ENCODE measurements at regions not wholly inside any gene's neighbourhood (a gene's known extent, or its start where the extent isn't known, plus 50 kb on each side); places are given as distances from the start of the nearest gene placed in this dataset.
"Not testable (repeated sequence)": the region's sequence is repeated elsewhere in the genome, so short reads cannot be mapped to it uniquely, and the experiment has no call there.

DNA sequence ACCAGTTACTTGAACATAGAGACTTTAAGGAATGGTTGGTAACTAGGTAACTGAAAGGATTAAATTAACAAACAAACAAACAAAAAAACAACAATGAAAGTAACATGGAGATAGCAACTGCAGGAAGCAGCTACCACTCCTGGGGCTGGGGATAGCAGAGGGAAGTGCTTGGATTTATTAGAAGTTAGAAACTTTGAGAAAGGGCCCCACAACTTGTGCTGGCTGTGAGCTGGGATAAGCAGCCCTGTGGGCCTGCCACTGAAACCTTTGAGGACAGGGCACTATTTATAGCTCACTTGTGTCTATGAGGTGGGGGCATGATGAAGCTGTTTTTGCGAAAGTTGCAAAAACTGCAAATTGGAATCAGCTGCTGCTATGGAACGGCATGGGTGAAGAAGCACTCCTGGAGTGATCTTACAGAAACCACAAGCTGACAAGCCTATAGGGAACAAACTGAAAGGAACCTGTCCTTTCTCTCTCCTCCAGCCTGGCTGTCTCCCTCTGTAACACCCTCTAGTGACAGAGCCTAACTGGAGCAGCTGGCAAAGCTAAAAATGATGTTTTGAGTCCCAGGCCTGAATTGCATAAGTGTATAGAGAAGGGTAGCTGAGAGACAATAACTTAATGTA lies 91.4 kb upstream of the RANBP6 start:
- no peak overlapping the region for H3K4me3 ChIP-seq (ENCODE audit: low read depth, low read length, poor library complexity, severe bottlenecking)
- no peaks in the 10 kb centered on the region for H3K79me2 ChIP-seq (ENCODE audit: insufficient read depth, low read depth, low read length)
- no peaks in the 10 kb centered on the region for H3K4me1 ChIP-seq (ENCODE audit: insufficient read depth, low read length, poor library complexity, severe bottlenecking)
- H3K9me3 ChIP-seq (ENCODE audit: low read length): no peaks in the 10 kb centered on the region
- H3K27ac ChIP-seq (ENCODE audit: low read depth, low read length, poor library complexity, severe bottlenecking): no peak overlapping the region
- TF ChIP-seq CTCF (conservative IDR thresholded peaks at IDR 0.05; ENCODE audit: low read length): peak; percentile 39; the same call in 1 of the 2 replicates
- no peak for TF ChIP-seq EZH2phosphoT487 (IDR thresholded peaks at IDR 0.05; ENCODE audit: borderline replicate concordance, low read depth, low read length)
- no peaks in the 10 kb centered on the region for H3K36me3 ChIP-seq (ENCODE audit: insufficient read depth, low read length)
- no peaks in the 10 kb centered on the region for H4K20me1 ChIP-seq (ENCODE audit: insufficient read depth, low read length)
- no peak overlapping the region for H2AFZ ChIP-seq (ENCODE audit: low read length)
- intact Hi-C loops (cut with micrococcal nuclease; ENCODE audit: unreplicated experiment): no loop called here
- DNase-seq (ENCODE audit: low spot score): peak; percentile 5
- CTCF ChIA-PET (ENCODE audit: unreplicated experiment): no interaction called here
- no peak overlapping the region for H3K4me2 ChIP-seq (ENCODE audit: low read length)
- POLR2A ChIA-PET: interaction anchor here (0.5 to 0.9 kb wide), 2 partner anchors 10 to 251 kb away, joined by 4 to 5 read pairs; no protein-coding TSS in a partner anchor
- no TSS peak for BruUV-seq (replicated peaks)
- no peaks in the 10 kb centered on the region for H3K9me2 ChIP-seq (ENCODE audit: insufficient read depth, low read length)

- no peaks in the 10 kb centered on the region for H3K9me2 ChIP-seq (ENCODE audit: insufficient read depth, low read length)
- CTCF ChIA-PET (ENCODE audit: unreplicated experiment): no interaction called here
- no peaks in the 10 kb centered on the region for H3K9me3 ChIP-seq (ENCODE audit: low read length)
- no peaks in the 10 kb centered on the region for H3K79me2 ChIP-seq (ENCODE audit: insufficient read depth, low read depth, low read length)
- no peak for DNase-seq (ENCODE audit: low spot score)
- H2AFZ ChIP-seq (ENCODE audit: low read length): no peak overlapping the region
- BruUV-seq (replicated peaks): no TSS peak
- H3K36me3 ChIP-seq (ENCODE audit: insufficient read depth, low read length): no peaks in the 10 kb centered on the region
- TF ChIP-seq CTCF (conservative IDR thresholded peaks at IDR 0.05; ENCODE audit: low read length) (no peak), EZH2phosphoT487 (IDR thresholded peaks at IDR 0.05; ENCODE audit: borderline replicate concordance, low read depth, low read length) (no peak)
- no peak overlapping the region for H3K4me2 ChIP-seq (ENCODE audit: low read length)
- no peak overlapping the region for H3K4me3 ChIP-seq (ENCODE audit: low read depth, low read length, poor library complexity, severe bottlenecking)
- POLR2A ChIA-PET: no interaction called here
- no peaks in the 10 kb centered on the region for H4K20me1 ChIP-seq (ENCODE audit: insufficient read depth, low read length)
- no peak overlapping the region for H3K27ac ChIP-seq (ENCODE audit: low read depth, low read length, poor library complexity, severe bottlenecking)
- intact Hi-C loops (cut with micrococcal nuclease; ENCODE audit: unreplicated experiment): no loop called here
- H3K4me1 ChIP-seq (ENCODE audit: insufficient read depth, low read length, poor library complexity, severe bottlenecking): no peaks in the 10 kb centered on the region
These were observed 90.3 kb upstream of the RANBP6 start for GRCh38 chr9:6105738-6106137.

DNA sequence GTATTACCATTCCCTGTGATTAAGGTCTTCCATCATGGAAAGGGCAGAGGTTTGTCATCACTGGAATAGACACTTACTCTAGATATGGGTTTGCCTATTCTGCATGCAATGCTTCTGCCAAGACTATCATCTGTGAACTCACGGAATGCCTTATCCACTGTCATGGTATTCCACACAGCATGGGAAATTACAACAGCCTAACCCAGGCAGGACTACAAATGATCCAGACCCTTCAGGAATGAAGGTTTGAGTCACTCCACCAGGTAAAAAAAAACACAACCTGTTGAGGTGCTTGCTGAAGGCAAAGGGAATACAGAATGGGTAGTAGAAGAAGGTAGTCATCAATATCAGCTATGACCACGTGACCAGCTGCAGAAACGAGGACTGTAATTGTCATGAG lies 89.0 kb upstream of the RANBP6 start:
- H3K27ac ChIP-seq (ENCODE audit: low read depth, low read length, poor library complexity, severe bottlenecking); intact Hi-C loops (cut with micrococcal nuclease; ENCODE audit: unreplicated experiment); H3K4me1 ChIP-seq (ENCODE audit: insufficient read depth, low read length, poor library complexity, severe bottlenecking); POLR2A ChIA-PET; H3K4me3 ChIP-seq (ENCODE audit: low read depth, low read length, poor library complexity, severe bottlenecking); H3K79me2 ChIP-seq (ENCODE audit: insufficient read depth, low read depth, low read length); H3K9me2 ChIP-seq (ENCODE audit: insufficient read depth, low read length); H4K20me1 ChIP-seq (ENCODE audit: insufficient read depth, low read length); H3K36me3 ChIP-seq (ENCODE audit: insufficient read depth, low read length); H3K9me3 ChIP-seq (ENCODE audit: low read length); H2AFZ ChIP-seq (ENCODE audit: low read length); H3K4me2 ChIP-seq (ENCODE audit: low read length); DNase-seq (ENCODE audit: low spot score); BruUV-seq (replicated peaks); CTCF ChIA-PET (ENCODE audit: unreplicated experiment): not testable (repeated sequence)

GRCh38 chr9:6103911-6104310 lies 88.5 kb upstream of the RANBP6 start:
- H3K9me3 ChIP-seq (ENCODE audit: low read length); H3K36me3 ChIP-seq (ENCODE audit: insufficient read depth, low read length); H2AFZ ChIP-seq (ENCODE audit: low read length); H3K9me2 ChIP-seq (ENCODE audit: insufficient read depth, low read length); H3K4me1 ChIP-seq (ENCODE audit: insufficient read depth, low read length, poor library complexity, severe bottlenecking); intact Hi-C loops (cut with micrococcal nuclease; ENCODE audit: unreplicated experiment); H4K20me1 ChIP-seq (ENCODE audit: insufficient read depth, low read length); H3K4me3 ChIP-seq (ENCODE audit: low read depth, low read length, poor library complexity, severe bottlenecking); POLR2A ChIA-PET; CTCF ChIA-PET (ENCODE audit: unreplicated experiment); BruUV-seq (replicated peaks); DNase-seq (ENCODE audit: low spot score); H3K27ac ChIP-seq (ENCODE audit: low read depth, low read length, poor library complexity, severe bottlenecking); H3K79me2 ChIP-seq (ENCODE audit: insufficient read depth, low read depth, low read length); H3K4me2 ChIP-seq (ENCODE audit: low read length): not testable (repeated sequence)

DNA sequence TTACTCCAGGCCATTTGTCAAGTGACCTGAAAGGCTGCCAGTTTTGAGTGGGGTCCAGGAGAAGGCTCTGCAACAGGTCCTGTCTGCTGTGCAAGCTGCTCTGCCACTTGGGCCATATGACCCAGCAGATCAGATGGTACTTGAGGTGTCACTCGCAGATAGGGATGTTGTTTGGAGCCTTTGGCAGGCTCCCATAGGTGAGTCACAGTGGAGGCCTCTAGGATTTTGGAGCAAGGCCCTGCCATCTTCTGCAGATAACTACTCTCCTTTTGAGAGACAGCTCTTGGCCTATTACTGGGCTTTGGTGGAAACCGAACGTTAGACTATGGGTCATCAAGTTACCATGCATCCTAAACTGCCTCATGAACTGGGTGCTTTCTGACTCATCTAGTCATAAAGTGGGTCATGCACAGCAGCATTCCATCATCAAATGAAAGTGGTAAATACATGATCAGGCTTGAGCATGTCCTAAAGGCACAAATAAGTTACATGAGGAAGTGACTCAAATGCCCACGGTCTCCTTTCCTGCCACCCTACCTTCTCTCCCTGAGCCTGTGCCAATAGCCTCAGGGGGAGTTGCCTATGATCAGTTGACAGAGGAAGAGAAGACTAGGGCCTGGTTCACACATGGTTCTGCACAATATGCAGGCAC lies 87.0 kb upstream of the RANBP6 start:
- H3K36me3 ChIP-seq (ENCODE audit: insufficient read depth, low read length); H3K27ac ChIP-seq (ENCODE audit: low read depth, low read length, poor library complexity, severe bottlenecking); BruUV-seq (replicated peaks); DNase-seq (ENCODE audit: low spot score); H3K9me2 ChIP-seq (ENCODE audit: insufficient read depth, low read length); H3K4me2 ChIP-seq (ENCODE audit: low read length); POLR2A ChIA-PET; CTCF ChIA-PET (ENCODE audit: unreplicated experiment); H3K4me3 ChIP-seq (ENCODE audit: low read depth, low read length, poor library complexity, severe bottlenecking); intact Hi-C loops (cut with micrococcal nuclease; ENCODE audit: unreplicated experiment); H4K20me1 ChIP-seq (ENCODE audit: insufficient read depth, low read length); H3K79me2 ChIP-seq (ENCODE audit: insufficient read depth, low read depth, low read length); H3K4me1 ChIP-seq (ENCODE audit: insufficient read depth, low read length, poor library complexity, severe bottlenecking); H2AFZ ChIP-seq (ENCODE audit: low read length); H3K9me3 ChIP-seq (ENCODE audit: low read length): not testable (repeated sequence)
